Natural killer cell treated with Interleukin-12 subunit alpha and Interleukin-12 subunit beta and Interleukin-15 and Interleukin-18, amount 100 ng/mL, for 72 hours (primary cell): ENCODE measurements at regions not wholly inside any gene's neighbourhood (a gene's known extent, or its start where the extent isn't known, plus 50 kb on each side); places are given as distances from the start of the nearest gene placed in this dataset.
A peak's percentile ranks its signal among the peaks of the same experiment; 100 is the strongest.

Source experiments
- ATAC-seq, 2 donors: fragments of 150-1000 bp; cut with Tn5 transposase in 1 of 2; sonication (Bioruptor Pico), chemical (Tn5 transposase) in 1 of 2; 2 replicates each; pipeline ENCODE4 v1.10.0; 2021
- DNase-seq: peaks from one replicate; pipeline ENCODE4 v3.0.0; 2022; ENCODE audit warnings: low spot score
- H3K27ac Mint-ChIP-seq, 2 donors: 1 replicate in 1 of 2; 2 replicates in 1 of 2; pipeline ENCODE4 v1.8.0; 2022; ENCODE audit warnings: mixed read lengths in 2 of 2, mild to moderate bottlenecking in 1 of 2, moderate library complexity in 1 of 2
- H3K27me3 Mint-ChIP-seq, 2 donors: 1 replicate in 1 of 2; 2 replicates in 1 of 2; pipeline ENCODE4 v1.8.0; 2022; ENCODE audit warnings: mixed read lengths in 2 of 2
- H3K36me3 Mint-ChIP-seq: one replicate; pipeline ENCODE4 v1.8.0; 2022; ENCODE audit warnings: mixed read lengths
- H3K4me1 Mint-ChIP-seq, 2 donors: 1 replicate in 1 of 2; 2 replicates in 1 of 2; pipeline ENCODE4 v1.8.0; 2022; ENCODE audit warnings: low read depth in 2 of 2, mixed read lengths in 2 of 2, mild to moderate bottlenecking in 1 of 2
- H3K4me3 Mint-ChIP-seq: one replicate; pipeline ENCODE4 v1.8.0; 2022; ENCODE audit warnings: mixed read lengths
- H3K9me3 Mint-ChIP-seq: 2 replicates; pipeline ENCODE4 v1.8.0; 2022; ENCODE audit warnings: mixed read lengths

DNA sequence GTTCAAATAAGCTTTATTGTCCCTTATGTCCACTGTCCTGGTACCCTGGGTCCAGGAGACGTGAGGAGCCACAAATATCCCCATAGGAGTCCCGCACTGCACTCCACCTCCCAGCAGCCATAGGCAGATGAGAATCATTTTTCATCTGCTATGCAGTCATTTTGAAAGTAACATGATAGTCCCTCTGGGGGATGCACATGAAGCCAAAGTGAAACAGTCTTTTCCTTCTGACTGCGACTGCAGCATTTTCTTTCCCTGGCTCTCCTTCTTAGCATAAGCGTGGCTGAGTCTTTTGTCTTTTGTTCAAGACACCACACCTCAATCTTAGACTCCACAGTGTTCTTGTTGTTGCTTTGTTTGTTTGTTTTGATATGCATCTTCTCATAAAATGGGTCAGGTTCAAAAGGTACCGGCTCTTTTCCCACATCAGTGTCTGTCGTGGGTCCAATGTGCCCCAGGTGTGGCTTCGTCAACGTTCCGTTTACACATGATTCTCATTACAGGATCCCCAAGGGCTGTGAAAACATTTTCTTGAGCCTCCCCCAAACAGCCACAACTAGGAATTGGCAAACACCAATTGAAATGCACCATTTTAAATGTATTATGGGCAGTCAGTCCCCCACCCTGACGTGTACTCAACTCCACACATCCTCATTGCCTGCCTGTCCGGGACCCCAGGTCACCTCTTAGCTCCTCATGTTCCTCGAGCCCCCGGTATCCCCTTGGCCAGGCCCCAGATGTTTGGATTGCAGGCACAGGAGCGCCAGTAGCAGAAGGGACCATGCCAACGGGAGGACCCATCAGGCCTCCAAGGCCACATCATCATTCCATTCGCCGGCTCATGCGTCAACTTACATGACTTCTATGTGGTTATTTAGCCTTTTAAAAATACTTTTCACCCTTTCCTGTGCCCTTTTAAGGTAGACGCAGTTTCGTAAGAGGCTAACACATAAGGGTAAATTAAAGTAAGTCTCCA lies 237.8 kb upstream of the DAPK1 start:
- no peak for DNase-seq
- H3K27ac Mint-ChIP-seq = no peak overlapping the region
- H3K4me3 Mint-ChIP-seq = peak overlapping the region; percentile 44
- peaks cover 0 to 65% of the 10 kb centered on the region in 2 donors for H3K27me3 Mint-ChIP-seq
- ATAC-seq = peak; percentile 76 to 81
- no peaks in the 10 kb centered on the region for H3K9me3 Mint-ChIP-seq
- no peaks in the 10 kb centered on the region for H3K36me3 Mint-ChIP-seq
- peaks cover 11 to 17% of the 10 kb centered on the region in 2 donors for H3K4me1 Mint-ChIP-seq

GRCh38 chr9:87263291-87263690 lies 234.4 kb upstream of the DAPK1 start:
- peaks cover 4% of the 10 kb centered on the region for H3K36me3 Mint-ChIP-seq
- H3K9me3 Mint-ChIP-seq = no peaks in the 10 kb centered on the region
- no peak overlapping the region for H3K27ac Mint-ChIP-seq
- no peak for DNase-seq
- ATAC-seq = no peak
- H3K4me3 Mint-ChIP-seq = no peak overlapping the region
- peaks cover 14 to 21% of the 10 kb centered on the region in 2 donors for H3K4me1 Mint-ChIP-seq
- peaks cover 4 to 56% of the 10 kb centered on the region in 2 donors for H3K27me3 Mint-ChIP-seq

DNA sequence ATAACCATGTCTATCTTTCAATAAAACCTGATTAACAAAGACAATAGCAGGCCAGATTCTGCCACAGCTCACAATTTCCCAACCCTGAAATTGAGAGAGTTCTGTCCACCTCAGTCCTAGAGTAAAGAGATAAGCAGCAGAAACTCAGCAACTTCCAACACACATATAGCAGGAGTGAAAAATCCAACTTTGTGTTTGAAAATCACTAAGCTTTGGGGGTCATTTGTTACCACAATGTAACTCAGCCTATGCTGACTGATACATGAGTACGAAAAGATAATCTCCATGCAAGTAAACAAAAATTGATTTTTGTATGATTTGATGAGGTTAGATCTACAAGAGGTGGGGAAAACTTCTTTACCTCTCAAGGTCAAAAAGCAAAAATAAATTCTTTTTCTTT lies 231.0 kb upstream of the DAPK1 start:
- Mint-ChIP-seq H3K27me3 (peaks cover 14 to 56% of the 10 kb centered on the region in 2 donors), H3K36me3 (peaks cover 4% of the 10 kb centered on the region), H3K9me3 (no peaks in the 10 kb centered on the region), H3K4me3 (no peak overlapping the region), H3K27ac (no peak overlapping the region), H3K4me1 (peaks cover 20 to 22% of the 10 kb centered on the region in 2 donors)
- no peak for DNase-seq
- ATAC-seq = no peak

GRCh38 chr9:87267251-87268070 lies 230.2 kb upstream of the DAPK1 start:
- Mint-ChIP-seq H3K4me1 (peaks cover 27 to 29% of the 10 kb centered on the region in 2 donors), H3K27me3 (peaks cover 14 to 48% of the 10 kb centered on the region in 2 donors)

DNA sequence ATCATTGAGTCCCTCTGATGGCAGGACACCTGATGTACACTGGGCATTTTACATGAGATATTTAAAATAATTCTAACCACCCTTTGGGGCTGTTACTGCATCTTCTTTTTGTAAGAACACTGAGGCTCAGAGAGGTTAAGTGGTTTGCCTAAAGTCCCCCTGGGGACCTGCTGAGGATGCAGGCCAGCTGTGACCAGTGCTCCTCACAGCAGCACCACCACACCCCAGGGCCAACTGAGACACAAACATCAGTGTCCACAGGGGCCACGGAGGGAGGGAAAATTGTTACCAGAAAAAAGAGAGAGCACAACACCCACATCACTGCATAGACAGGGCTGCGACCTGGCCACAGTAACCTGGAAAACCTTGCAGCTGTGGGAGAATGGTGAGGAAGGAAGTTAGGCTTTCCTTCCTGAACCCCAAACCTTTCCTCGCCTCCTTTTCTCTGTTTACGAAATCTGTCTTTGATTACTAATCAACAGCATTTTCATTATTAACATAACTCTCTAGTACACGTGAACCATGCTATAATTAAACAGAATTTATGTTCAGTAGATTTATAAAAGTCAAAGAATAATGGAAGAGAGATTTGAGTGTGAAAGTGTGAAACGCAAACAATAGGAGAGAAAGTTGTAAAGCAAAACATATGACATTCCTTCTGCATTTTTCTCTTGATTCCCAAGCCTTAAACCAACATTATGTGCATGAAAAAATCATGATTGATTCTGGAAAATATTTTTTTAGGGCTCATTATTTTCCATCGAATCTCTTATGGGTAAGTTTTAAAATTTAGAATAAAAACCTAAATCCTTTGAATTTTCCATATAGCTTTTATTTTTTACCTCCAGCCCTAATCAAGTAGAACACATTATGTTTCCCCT lies 228.1 kb upstream of the DAPK1 start:
- H3K4me1 Mint-ChIP-seq = peaks cover 36 to 44% of the 10 kb centered on the region in 2 donors
- ATAC-seq = no peak
- H3K9me3 Mint-ChIP-seq = no peaks in the 10 kb centered on the region
- H3K27ac Mint-ChIP-seq = peak overlapping the region in 1 of 2 donors; percentile 59
- DNase-seq = no peak
- H3K4me3 Mint-ChIP-seq = no peak overlapping the region
- H3K27me3 Mint-ChIP-seq = peaks cover 14 to 52% of the 10 kb centered on the region in 2 donors
- H3K36me3 Mint-ChIP-seq = peaks cover 4% of the 10 kb centered on the region

More at GRCh38 chr9:87267251-87268070, 230.2 kb upstream of the DAPK1 start:
- ATAC-seq = no peak
- H3K36me3 Mint-ChIP-seq = peaks cover 4% of the 10 kb centered on the region
- H3K9me3 Mint-ChIP-seq = no peaks in the 10 kb centered on the region
- DNase-seq = no peak
- H3K4me3 Mint-ChIP-seq = no peak overlapping the region
- H3K27ac Mint-ChIP-seq = no peak overlapping the region

DNA sequence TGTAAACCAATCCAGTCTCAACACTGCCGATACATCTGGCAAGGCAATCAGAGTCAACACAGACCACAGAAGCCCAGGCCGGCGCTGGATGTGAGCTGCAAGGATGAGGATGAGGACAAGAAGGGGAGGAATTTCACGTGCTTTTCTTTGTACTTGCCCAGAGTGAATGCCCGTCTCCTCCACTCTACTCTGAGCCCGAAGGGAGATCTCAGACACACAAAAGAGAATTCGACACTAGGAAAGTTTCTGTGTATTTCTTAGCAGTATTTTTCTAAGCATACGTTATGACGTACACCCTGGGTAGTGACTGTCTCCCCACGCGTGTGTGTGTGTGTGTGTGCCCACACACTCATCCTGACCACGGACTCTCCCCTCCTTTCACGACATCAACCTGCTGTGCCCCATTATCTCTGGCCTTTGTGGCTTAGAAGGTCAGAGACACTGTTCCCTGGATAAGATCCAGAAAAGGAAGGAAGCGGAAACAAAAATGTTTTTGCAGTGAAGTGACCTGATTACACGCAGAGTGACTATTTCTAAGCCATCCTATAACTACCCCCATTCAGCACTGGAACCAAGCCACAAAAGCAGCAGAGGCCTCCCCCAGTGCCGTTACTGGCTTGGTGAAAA lies 227.3 kb upstream of the DAPK1 start:
- ATAC-seq = no peak
- H3K9me3 Mint-ChIP-seq = no peaks in the 10 kb centered on the region
- no peak for DNase-seq
- H3K27me3 Mint-ChIP-seq = peaks cover 14 to 52% of the 10 kb centered on the region in 2 donors
- peak overlapping the region; percentile 59 to 69 for H3K27ac Mint-ChIP-seq
- peak overlapping the region; percentile 82 for H3K4me3 Mint-ChIP-seq
- peaks cover 41 to 52% of the 10 kb centered on the region in 2 donors for H3K4me1 Mint-ChIP-seq
- H3K36me3 Mint-ChIP-seq = peaks cover 4% of the 10 kb centered on the region

- Mint-ChIP-seq H3K9me3 (no peaks in the 10 kb centered on the region), H3K4me3 (peak overlapping the region; percentile 82), H3K4me1 (peaks cover 46 to 57% of the 10 kb centered on the region in 2 donors), H3K36me3 (peaks cover 4% of the 10 kb centered on the region), H3K27ac (peak overlapping the region; percentile 69 to 75), H3K27me3 (peaks cover 14 to 47% of the 10 kb centered on the region in 2 donors)
- ATAC-seq (no peak), DNase-seq (no peak)
These were observed 226.8 kb upstream of the DAPK1 start for GRCh38 chr9:87270848-87271234.

- no peak for DNase-seq
- ATAC-seq = peak in 1 of 2 donors; percentile 28
- Mint-ChIP-seq H3K27me3 (peaks cover 14 to 40% of the 10 kb centered on the region in 2 donors), H3K27ac (peak overlapping the region; percentile 69 to 75), H3K4me3 (peak overlapping the region; percentile 82), H3K36me3 (peaks cover 4% of the 10 kb centered on the region), H3K9me3 (no peaks in the 10 kb centered on the region), H3K4me1 (peaks cover 54 to 66% of the 10 kb centered on the region in 2 donors)
These were observed 225.8 kb upstream of the DAPK1 start for GRCh38 chr9:87271696-87272477.

- Mint-ChIP-seq H3K27ac (peak overlapping the region; percentile 96 to 97), H3K36me3 (peaks cover 16% of the 10 kb centered on the region), H3K4me3 (peak overlapping the region; percentile 88), H3K4me1 (peaks cover 69 to 86% of the 10 kb centered on the region in 2 donors), H3K9me3 (peaks cover 6% of the 10 kb centered on the region), H3K27me3 (peaks cover 11 to 36% of the 10 kb centered on the region in 2 donors)
- ATAC-seq = no peak
- DNase-seq = no peak
These were observed 222.5 kb upstream of the DAPK1 start for GRCh38 chr9:87275047-87275725.

DNA sequence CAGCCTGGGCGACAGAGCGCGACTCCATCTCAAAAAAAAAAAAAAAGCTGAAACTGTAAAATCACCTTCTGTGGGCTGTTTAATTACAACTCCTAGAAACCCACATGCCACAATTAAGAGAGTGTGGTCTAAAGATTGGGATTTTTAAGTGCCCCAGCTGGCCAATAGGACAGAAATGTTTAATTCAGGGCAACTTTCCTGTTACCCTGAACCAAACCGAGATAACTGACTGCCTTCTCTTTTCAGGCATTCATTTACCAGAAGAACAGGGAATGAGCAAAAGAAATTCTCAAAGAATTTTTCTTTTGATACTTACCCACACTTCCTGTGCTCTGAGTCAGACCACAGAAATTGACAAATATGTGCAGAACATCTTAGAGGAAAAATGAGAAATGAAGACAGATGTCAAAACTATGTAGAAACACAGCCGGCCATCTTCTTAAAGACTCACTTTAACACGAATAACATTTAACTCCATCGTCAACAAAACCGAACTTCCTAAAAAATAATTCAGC lies 221.3 kb upstream of the DAPK1 start:
- Mint-ChIP-seq H3K4me3 (peak overlapping the region; percentile 88), H3K36me3 (peaks cover 21% of the 10 kb centered on the region), H3K9me3 (peaks cover 6% of the 10 kb centered on the region), H3K27me3 (peaks cover 5 to 32% of the 10 kb centered on the region in 2 donors), H3K27ac (peak overlapping the region; percentile 96 to 97), H3K4me1 (peaks cover 61 to 74% of the 10 kb centered on the region in 2 donors)
- peak; percentile 75 to 86 for ATAC-seq
- no peak for DNase-seq

DNA sequence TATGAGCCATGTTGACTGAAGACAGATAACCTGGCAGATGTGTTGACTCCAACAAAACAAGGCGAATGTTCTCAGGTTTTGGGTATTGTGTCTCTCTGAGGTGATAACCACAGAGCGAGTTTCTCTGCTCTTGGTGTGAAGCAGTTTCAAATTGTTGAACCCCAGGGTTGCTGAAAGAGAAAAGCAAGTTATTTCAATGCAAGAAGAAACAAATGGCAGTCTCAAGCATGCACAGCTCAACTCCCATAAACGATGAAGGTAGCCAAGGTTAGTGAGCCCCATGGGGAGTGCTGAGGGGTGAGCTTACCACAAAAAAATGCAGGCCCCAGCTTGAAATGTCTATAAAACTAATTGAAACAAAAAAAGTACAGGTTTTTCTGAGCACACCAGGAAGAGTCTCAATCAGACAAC lies 220.8 kb upstream of the DAPK1 start:
- Mint-ChIP-seq H3K9me3 (peaks cover 6% of the 10 kb centered on the region), H3K4me3 (peak overlapping the region; percentile 88), H3K4me1 (peaks cover 60 to 69% of the 10 kb centered on the region in 2 donors), H3K27me3 (peaks cover 5 to 32% of the 10 kb centered on the region in 2 donors), H3K27ac (peak overlapping the region; percentile 96 to 97), H3K36me3 (peaks cover 21% of the 10 kb centered on the region)
- DNase-seq (peak; percentile 66), ATAC-seq (peak; percentile 79 to 80)
